C4-2B (cell line): ENCODE measurements at regions not wholly inside any gene's neighbourhood (a gene's known extent, or its start where the extent isn't known, plus 50 kb on each side); places are given as distances from the start of the nearest gene placed in this dataset.

Experiments used
- CTCF ChIP-seq: fragments of 450-650 bp; conservative IDR thresholded peaks from 2 replicates; pipeline ENCODE4 v1.5.1; 2017; ENCODE audit warnings: mild to moderate bottlenecking
- ZFX ChIP-seq: fragments of 450-650 bp; IDR thresholded peaks from 2 replicates; pipeline ENCODE4 v1.6.1; 2017

- TF ChIP-seq CTCF (no peak), ZFX (no peak)
Observed at GRCh38 chr2:136214307-136215200, 96.6 kb upstream of the CXCR4 start.
